ENCODE measurements at regions not wholly inside any gene's neighbourhood (a gene's known extent, or its start where the extent isn't known, plus 50 kb on each side); places are given as distances from the start of the nearest gene placed in this dataset.
A peak's percentile ranks its signal among the peaks of the same experiment; 100 is the strongest.
"Not testable (repeated sequence)": the region's sequence is repeated elsewhere in the genome, so short reads cannot be mapped to it uniquely, and the experiment has no call there.

DNA sequence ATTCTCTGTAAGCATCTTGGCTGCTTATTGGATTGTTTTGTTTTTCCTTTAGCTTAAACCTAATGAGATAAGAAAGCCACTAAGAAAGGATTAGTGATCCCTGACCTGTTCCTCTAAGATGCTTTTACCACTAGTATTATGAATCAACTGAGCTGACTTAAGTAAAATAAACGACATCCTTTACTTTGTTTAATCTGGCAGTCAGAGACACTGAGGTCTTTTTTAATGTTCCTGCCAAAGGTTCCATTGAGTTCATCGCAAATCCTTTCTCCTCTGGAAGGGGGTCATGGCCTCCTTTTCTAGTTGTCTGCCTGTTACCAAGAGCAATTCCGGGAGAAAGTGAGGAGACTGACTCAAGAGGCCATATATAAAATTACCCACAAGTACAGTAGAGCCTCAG is 1038.3 kb upstream of the SLIT2 start:
- TF ChIP-seq, protein P1, sequence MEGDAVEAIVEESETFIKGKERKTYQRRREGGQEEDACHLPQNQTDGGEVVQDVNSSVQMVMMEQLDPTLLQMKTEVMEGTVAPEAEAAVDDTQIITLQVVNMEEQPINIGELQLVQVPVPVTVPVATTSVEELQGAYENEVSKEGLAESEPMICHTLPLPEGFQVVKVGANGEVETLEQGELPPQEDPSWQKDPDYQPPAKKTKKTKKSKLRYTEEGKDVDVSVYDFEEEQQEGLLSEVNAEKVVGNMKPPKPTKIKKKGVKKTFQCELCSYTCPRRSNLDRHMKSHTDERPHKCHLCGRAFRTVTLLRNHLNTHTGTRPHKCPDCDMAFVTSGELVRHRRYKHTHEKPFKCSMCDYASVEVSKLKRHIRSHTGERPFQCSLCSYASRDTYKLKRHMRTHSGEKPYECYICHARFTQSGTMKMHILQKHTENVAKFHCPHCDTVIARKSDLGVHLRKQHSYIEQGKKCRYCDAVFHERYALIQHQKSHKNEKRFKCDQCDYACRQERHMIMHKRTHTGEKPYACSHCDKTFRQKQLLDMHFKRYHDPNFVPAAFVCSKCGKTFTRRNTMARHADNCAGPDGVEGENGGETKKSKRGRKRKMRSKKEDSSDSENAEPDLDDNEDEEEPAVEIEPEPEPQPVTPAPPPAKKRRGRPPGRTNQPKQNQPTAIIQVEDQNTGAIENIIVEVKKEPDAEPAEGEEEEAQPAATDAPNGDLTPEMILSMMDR (conservative IDR thresholded peaks at IDR 0.05; ENCODE audit: control insufficient read depth, insufficient read depth, low read depth, low read length) = no peak
- peak; percentile 46 for DNase-seq (ENCODE audit: low read depth)
- no peak overlapping the region for H3K4me3 ChIP-seq (ENCODE audit: control insufficient read depth, low read depth, low read length)

DNA sequence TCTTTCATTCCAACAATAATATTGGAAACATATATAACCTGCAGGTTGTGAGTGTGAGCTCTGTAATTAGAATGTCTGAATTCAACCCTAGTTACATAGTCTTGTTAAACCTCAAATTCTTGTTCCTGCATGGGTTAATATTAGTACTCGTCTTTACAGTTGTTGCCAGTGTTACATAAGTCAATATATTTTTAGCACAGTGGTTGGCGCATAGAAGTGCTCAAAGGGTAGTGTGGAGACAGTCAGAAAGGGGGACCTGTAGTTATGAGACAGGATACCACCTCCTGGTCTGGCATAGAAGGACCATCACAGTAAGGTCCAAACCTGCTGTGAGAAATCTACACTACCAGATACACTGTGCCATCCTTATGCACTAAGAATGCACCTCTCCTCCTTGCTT is 1045.9 kb upstream of the SLIT2 start:
- no peak overlapping the region for H3K4me3 ChIP-seq (ENCODE audit: control insufficient read depth, low read depth, low read length)
- DNase-seq (ENCODE audit: low read depth) = no peak
- TF ChIP-seq, protein P1 (conservative IDR thresholded peaks at IDR 0.05; ENCODE audit: control insufficient read depth, insufficient read depth, low read depth, low read length) = no peak

DNA sequence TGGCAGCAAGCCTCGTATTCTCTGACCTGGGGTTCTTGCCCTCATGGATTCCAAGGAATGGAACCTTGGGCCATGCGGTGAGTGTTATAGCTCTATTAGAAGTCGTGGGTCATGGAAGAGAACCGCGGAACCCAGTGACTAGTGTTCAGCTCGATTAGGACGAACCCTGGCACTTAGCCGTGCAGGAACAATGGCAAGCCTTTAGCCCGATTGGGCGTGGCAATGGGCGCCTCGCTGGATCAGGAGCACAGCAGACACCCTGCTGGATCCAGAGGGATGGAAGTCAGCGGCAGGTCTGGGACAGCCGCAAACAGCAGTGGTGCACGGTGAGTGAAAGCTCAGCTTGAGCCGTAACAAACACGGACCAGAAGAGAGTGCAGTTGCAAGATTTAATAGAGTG is 1053.9 kb upstream of the SLIT2 start:
- not testable (repeated sequence) for H3K4me3 ChIP-seq (ENCODE audit: control insufficient read depth, low read depth, low read length); DNase-seq (ENCODE audit: low read depth)

DNA sequence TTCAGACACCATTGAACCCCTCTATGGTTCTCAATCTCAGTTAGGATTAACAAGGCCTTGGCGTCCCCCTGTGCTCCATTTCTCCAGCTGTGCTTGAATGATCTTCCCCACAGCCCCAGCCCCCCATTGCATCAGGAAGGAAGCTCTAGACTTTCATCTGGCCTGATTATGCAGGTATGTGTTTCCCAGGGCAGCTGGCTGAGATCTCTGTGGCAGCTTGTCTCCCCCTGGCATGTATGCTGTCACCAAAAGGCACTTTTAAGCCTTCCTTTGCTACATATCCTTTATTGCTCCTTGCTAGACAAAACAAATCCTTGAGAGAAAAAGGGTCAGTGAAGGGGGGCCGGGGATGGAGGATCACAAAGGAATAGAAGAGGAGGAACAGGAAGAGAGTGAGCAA is 1056.0 kb upstream of the SLIT2 start:
- TF ChIP-seq, protein P1 (conservative IDR thresholded peaks at IDR 0.05; ENCODE audit: control insufficient read depth, insufficient read depth, low read depth, low read length) = no peak

DNA sequence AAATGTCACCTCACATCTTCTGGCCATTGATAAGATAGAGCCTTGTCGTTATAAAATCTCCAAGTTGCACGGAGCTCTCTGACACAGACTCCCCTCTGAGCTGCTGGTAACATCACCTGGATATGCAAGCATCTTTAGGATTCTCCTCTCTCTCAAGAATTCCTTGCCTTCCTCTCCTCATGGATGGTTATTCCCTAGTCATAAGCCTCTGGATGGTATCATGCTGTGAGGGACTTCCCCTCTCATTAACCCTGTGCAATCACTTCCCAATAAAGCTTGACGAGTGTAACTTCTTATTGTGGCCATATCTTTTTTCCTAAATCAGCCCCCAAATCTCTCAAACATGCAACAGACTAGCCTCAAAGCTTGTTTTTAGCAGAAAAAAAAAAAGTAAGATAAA is 1057.0 kb upstream of the SLIT2 start:
- no peak overlapping the region for H3K4me3 ChIP-seq (ENCODE audit: control insufficient read depth, low read depth, low read length)
- DNase-seq (ENCODE audit: low read depth) = no peak
- TF ChIP-seq, protein P1 (conservative IDR thresholded peaks at IDR 0.05; ENCODE audit: control insufficient read depth, insufficient read depth, low read depth, low read length) = no peak

More for the DNA sequence above, 1056.0 kb upstream of the SLIT2 start:
- no peak for DNase-seq (ENCODE audit: low read depth)
- H3K4me3 ChIP-seq (ENCODE audit: control insufficient read depth, low read depth, low read length) = no peak overlapping the region

DNA sequence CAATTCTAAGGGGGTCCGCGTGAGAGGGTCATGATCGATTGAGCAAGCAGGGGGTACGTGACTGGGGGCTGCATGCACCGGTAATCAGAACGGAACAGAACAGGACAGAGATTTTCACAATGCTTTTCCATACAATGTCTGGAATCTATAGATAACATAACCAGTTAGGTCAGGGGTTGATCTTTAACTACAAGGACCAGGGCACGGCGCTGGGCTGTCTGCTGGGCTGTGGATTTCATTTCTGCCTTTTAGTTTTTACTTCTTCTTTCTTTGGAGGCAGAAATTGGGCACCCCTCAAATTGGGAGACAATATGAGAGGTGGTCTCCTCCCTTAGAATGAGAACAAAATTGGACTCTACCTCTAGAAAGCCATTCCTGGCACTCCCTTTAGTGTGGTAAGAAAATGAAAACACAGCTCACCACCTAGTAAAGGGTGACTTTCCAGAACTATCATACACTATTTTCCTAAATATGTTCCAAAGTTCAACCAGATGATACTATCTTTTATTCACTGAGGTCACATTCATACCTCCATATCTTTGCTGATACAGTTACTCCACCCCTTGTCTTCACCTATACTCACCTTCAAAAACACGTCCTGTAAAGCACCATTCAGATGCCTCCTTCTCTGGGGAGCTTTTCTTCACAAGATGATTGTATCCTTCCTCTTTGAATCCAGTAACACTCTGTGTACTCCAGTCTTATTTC is 1058.3 kb upstream of the SLIT2 start:
- DNase-seq (ENCODE audit: low read depth) = no peak
- TF ChIP-seq, protein P1 (conservative IDR thresholded peaks at IDR 0.05; ENCODE audit: control insufficient read depth, insufficient read depth, low read depth, low read length) = no peak
- H3K4me3 ChIP-seq (ENCODE audit: control insufficient read depth, low read depth, low read length) = no peak overlapping the region

DNA sequence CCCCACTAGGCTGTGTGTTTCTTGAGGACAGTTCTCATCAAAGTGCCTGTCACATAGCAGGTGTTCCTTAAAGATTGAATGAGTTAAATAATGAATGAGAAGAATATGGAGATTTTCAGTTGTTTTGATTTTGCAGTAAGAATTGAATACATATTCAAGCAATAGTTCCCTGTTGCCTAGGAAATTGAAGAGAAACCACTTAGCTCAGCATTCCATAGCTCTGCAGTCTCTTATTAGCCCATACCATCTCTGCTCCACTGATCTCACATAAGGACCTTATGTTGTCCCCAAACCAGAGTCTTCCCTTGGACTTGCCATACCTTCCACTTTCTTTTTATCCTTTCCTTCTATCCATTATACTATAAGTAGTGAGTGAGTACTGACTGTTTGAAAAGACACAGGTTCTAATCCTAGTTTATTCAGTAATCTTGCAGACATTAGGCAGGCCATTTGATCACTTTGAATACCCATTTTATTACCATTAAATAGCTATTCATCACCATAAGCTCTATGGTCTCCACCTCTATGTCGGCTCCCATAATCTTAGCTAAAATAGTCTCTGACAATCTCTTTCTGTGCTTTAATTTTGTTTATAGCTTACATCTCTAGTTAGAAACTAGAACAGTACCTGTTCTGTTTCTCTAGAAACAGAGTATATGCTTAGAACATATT is 1059.6 kb upstream of the SLIT2 start:
- TF ChIP-seq, protein P1 (conservative IDR thresholded peaks at IDR 0.05; ENCODE audit: control insufficient read depth, insufficient read depth, low read depth, low read length) = no peak
- no peak for DNase-seq (ENCODE audit: low read depth)
- no peak overlapping the region for H3K4me3 ChIP-seq (ENCODE audit: control insufficient read depth, low read depth, low read length)
